Activated CD4-positive, alpha-beta T cell treated with anti-CD3 and anti-CD28 coated beads, Interleukin-2, amount 50 U/mL, for 4 hours (primary cell): ENCODE measurements at regions not wholly inside any gene's neighbourhood (a gene's known extent, or its start where the extent isn't known, plus 50 kb on each side); places are given as distances from the start of the nearest gene placed in this dataset.
"Not testable (repeated sequence)": the region's sequence is repeated elsewhere in the genome, so short reads cannot be mapped to it uniquely, and the experiment has no call there.

ENCODE experiments used
- DNase-seq, 2 experiments: peaks; one replicate each; pipeline ENCODE4 v3.0.0-alpha.2; 2020

DNA sequence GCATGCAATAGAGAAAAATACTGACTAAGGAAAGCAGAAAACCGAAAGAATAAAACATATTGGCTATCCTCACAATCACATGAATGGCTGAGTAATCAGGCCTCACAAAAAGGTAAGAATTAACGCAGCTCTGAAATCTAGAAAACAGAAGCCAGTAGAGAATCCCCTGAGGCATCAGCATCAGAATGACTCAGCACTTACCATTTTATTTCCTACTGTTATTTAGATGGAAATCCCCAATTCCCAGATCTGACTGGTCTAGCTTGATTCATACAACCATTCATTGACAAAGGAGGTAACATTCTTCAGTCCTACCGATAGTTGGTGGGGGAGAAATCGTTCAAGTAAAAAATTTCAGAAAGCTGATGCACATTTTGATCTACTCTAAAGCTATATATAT lies 1408.4 kb upstream of the WWC1 start:
- DNase-seq = no peak

- DNase-seq = no peak
Observed at GRCh38 chr5:166898166-166898565, 1393.3 kb upstream of the WWC1 start.

- no peak for DNase-seq
Observed at GRCh38 chr5:166899343-166899742, 1392.1 kb upstream of the WWC1 start.

DNA sequence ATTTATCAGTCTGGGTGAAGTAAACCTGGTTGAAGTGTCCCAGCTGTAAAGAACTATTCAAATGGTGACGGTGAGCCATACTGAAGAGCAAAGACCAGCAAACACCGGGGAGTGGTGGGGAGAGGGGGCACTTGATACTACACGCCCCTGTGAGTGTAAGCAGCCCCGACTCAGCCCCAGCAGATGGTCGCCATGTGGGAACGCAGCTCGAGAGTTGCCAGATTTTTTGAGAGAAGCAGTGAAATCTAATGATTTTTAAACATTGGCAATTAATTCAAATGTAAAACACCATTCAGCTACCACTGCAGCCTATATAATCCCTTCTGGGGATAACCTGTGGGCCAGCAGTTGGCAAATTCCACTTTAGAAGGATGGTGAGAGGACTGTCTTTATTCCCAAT lies 1386.9 kb upstream of the WWC1 start:
- DNase-seq = no peak

GRCh38 chr5:166906991-166907713 lies 1384.3 kb upstream of the WWC1 start:
- DNase-seq = no peak

DNA sequence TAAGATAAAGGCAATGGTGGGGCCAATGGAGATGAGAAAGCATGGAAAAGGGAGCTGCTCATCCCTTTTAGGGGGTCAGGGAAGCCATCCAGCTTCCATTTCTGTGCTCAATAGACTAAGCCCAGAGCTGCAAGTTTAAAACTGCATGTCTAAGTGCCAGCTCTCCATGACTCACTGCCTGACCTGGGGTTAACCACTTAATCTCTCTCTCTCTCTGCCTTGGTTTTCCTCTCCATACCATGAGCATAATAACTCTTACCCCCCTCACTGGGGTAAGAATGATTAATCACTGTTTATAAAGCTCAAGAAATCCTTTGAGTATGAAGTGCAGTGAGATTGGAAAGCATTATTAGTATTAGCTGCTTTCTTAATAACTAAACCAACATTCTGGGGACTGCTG lies 1382.4 kb upstream of the WWC1 start:
- no peak for DNase-seq

DNA sequence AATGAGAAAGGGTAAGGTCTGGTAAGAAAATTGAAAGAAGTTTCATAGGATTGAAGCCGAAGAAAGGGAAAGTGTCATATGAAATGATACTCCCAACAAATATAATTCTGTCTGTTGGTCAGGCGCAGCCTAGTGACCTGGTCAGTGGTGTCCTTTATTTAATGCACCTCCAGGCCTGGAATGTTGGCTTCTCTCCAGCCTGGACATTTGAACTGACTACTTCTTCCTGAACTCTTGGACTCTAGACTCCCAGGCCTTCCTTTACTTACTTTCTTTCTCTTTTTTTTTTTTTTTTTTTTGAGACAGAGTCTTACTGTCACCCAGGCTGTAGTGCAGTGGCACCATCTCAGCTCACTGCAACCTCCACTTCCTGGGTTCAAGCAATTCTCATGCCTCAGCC lies 1381.5 kb upstream of the WWC1 start:
- no peak for DNase-seq

DNA sequence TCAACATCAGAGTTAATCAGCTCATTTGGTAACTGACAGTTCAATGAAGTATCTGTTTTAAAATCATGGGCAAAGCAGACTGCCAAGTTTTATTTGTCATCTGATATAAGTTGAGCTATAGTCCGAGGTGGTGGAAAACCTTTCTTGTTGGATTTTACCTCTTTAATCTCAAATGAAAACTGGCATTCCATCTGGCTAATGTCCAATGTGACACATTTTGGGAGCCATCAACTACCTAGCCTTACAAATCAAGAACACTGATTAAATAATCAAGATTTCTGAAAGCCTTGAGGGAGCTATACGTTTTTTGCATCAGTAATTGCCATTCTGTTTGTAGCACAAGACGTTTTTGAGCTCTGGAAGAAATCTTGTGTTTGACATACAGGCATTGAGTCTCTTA lies 1380.5 kb upstream of the WWC1 start:
- no peak for DNase-seq

DNA sequence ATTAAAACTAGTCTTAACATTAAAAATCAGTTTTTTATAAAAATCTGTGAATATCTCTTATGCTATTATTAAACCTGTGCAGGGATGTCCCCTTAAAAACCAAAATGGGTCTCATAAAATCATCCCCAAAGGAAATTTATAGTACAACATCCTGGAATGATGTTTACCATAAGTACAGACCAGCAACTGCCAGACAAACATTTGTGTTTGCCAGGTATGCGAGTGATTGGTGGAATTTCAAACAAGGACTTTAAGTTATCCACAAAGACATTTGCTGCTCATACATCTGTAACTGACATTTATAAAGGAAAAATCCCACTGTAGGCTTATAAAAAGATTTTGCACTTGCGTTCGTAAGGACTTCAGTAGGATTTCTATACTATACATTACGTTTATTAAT lies 1375.4 kb upstream of the WWC1 start:
- DNase-seq = no peak

GRCh38 chr5:166926138-166926537 lies 1365.3 kb upstream of the WWC1 start:
- DNase-seq = no peak

DNA sequence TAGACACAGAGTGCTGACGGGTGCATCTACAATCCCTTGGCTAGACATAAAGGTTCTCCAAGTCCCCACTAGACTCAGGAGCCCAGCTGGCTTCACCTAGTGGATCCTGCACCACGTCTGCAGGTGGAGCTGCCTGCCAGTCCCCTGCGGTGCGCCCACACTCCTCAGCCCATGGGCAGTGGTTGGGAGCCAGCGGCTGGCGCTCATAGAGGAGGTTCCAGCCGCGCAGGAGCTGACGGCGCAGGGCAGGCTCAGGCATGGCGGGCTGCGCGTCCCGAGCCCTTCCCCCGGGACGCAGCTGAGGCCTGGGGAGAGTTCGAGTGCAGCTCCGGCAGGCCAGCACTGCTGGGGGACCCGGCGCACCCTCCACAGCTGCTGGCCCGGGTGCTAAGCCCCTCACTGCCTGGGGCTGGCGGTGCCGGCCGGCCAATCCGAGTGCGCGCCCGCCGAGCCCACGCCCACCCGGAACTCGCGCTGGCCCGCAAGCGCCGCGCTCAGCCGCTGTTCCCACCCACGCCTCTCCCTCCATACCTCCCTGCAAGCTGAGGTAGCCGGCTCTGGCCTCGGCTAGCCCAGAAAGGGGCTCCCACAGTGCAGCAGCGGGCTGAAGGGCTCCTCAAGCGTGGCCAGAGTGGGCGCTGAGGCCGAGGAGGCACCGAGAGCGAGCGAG lies 1364.5 kb upstream of the WWC1 start:
- DNase-seq = not testable (repeated sequence)

DNA sequence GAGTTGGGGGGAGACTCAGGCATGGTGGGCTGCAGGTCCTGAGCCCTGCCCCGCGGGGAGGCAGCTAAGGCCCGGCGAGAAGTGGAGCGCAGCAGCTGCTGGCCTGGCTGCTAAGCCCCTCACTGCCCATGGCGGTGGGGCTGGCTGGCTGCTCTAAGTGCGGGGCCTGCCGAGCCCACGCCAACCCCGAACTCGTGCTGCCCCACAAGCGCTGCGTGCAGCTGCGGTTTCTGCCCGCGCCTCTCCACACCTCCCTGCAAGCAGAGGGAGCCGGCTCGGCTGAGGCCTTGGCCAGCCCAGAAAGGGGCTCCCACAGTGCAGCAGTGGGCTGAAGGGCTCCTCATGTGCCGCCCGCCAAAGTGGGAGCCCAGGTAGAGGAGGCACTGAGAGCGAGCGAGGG lies 1355.1 kb upstream of the WWC1 start:
- DNase-seq = no peak

DNA sequence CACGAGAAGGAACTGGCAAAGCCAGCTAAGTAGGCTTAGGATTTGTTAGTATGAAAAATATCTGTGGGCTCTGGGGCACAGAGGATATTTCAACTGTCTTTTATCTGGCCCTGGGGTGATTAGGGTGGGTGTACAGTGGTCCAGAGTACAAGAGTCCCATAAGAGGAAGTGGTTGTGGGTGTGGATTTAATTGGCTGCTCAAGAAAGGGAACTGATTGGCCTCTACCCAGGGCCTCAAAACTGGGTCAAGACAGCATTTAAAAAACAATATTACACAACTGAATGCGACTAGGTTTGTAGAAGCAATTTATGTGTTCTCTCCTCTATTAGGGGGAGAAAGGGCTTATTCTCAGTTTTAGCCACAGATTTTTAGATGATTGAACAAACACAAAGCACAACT lies 1353.4 kb upstream of the WWC1 start:
- DNase-seq = no peak

- DNase-seq = no peak
Observed at GRCh38 chr5:166942948-166943347, 1348.5 kb upstream of the WWC1 start.

- no peak for DNase-seq
Observed at GRCh38 chr5:166947045-166947444, 1344.4 kb upstream of the WWC1 start.

- DNase-seq = no peak
Observed at GRCh38 chr5:166948679-166949078, 1342.8 kb upstream of the WWC1 start.

GRCh38 chr5:166952048-166952447 lies 1339.4 kb upstream of the WWC1 start:
- DNase-seq = no peak

DNA sequence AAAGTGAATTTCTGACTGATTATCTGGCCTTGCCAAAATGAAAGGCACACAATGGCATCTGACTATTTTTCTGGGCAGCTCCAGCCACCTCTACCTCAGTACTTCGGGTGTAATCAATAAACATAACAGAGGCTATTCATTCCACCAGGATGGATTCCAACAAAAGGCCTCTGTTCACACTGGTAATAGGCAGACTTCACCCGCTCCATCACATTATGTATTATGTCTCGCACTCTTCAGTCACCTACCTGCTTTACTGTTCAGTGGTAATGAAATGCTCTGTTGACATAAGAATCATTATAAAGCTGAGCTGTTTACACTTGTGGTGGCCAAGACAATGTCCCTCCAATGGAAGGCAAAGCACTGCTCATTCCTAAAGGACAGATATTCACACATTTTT lies 1333.7 kb upstream of the WWC1 start:
- DNase-seq = no peak

DNA sequence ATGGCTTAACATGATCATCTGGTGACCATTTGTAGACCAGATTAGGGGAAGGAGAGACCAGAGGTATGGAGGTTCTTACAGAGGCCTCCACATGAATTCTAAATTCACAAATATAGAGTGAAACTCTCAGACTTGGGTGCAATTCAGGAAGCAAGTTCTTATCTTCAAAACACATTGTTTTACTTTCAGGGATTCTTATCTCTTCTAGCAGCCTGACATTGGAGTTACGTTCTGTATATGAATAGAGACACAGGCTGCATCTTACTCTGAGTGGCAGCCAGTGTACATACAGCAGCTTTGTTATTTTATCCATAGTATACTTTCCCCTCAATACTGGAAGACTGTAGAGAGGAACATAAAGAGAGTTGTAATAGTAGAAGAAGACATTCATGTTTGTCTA lies 1331.7 kb upstream of the WWC1 start:
- no peak for DNase-seq

DNA sequence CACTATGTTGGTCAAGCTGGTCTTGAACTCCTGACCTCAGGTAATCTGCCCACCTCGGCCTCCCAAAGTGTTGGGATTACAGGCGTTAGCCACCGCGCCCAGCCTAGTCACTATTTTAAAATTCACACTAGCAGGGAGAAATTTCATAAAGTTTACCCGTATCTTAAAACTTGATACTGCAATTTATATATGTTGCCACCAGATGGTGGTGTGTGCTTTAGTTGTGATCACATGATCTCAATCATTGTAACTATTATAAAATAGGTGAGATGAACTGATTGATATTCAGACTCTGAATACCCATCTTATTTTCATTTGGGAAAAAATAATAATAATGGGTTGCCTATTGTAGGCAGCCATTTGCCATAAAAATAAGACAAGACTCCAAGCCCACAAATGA lies 1330.4 kb upstream of the WWC1 start:
- DNase-seq = no peak

- DNase-seq = no peak
Observed at GRCh38 chr5:166961913-166962312, 1329.5 kb upstream of the WWC1 start.

- DNase-seq = no peak
Observed at GRCh38 chr5:166962461-166962860, 1329.0 kb upstream of the WWC1 start.

DNA sequence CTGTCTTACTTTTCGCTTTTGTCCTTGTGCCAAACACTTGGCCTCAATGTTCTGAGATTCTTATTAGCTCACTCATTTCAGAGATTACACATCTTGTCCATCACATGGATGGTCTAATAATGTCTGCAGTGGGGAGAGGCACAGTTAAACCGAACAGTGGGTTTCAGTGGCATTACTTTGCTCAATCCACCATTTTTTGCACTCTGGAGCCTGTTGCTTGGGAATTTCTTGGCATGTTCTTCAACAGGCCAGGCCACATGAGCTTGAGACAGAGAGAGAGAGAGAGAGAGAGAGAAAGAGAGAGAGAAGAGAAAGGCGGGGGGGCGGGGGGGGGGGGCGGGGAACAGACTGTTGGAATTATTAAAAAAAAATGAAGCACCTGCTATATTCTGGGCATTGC lies 1327.8 kb upstream of the WWC1 start:
- DNase-seq = no peak

GRCh38 chr5:166977911-166978422 lies 1313.5 kb upstream of the WWC1 start:
- DNase-seq = no peak
